Ecto neural progenitor cell (in vitro differentiated cells): ENCODE measurements at regions not wholly inside any gene's neighbourhood (a gene's known extent, or its start where the extent isn't known, plus 50 kb on each side); places are given as distances from the start of the nearest gene placed in this dataset.

Experiments used
- DNase-seq: peaks from one replicate; pipeline ENCODE4 v3.0.0-alpha.2; 2018; ENCODE audit warnings: low spot score

DNA sequence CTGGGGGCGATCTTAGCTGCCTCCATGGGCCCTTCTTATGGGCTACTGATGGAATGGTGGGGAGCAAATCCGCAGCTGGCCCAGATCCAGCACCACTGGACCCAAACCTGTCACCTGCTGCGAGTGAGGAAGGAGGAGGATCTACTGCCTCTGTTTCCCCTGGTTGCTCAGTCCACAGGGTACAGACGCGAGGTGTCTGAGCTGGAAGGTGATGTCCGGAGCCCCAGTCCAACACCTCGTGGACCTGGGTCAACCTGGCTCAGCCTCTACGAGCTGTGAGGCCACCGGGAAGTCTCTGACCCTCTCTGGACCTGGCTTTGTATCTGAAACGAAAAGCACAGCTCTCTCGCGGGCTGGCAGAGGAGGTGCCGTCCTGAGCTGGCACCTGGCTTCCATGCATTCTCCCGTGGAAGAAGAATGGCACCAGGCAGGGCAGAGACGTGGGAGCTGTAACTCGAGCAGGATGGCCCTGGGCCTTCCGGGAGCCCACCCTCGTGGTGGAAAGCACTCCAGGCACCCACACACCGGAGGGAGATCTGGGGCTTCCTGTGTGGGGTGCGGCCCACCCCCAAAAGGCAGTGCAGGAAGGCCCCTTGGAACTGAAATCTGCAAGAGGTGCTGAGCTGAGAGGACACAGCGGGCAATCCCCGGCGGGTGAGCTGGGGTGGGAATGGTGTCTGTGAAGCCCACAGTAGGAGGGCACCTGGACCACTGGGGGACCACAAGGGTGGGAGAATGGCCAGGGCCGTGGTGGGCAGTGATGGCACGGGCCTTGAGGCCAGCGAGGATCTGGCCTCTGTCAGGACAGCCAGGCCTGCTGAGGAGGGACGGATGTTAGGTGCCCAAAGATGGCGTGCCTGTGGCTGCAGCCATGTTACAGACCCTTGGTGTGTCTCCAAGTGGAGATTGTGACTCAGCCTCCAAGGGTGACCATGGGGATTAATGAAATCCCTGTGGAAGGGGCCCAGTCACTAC is 133.4 kb downstream of the OLFM1 start:
- no peak for DNase-seq

- DNase-seq, result no peak
Observed at GRCh38 chr9:135221576-135221950, 134.1 kb downstream of the OLFM1 start.

DNA sequence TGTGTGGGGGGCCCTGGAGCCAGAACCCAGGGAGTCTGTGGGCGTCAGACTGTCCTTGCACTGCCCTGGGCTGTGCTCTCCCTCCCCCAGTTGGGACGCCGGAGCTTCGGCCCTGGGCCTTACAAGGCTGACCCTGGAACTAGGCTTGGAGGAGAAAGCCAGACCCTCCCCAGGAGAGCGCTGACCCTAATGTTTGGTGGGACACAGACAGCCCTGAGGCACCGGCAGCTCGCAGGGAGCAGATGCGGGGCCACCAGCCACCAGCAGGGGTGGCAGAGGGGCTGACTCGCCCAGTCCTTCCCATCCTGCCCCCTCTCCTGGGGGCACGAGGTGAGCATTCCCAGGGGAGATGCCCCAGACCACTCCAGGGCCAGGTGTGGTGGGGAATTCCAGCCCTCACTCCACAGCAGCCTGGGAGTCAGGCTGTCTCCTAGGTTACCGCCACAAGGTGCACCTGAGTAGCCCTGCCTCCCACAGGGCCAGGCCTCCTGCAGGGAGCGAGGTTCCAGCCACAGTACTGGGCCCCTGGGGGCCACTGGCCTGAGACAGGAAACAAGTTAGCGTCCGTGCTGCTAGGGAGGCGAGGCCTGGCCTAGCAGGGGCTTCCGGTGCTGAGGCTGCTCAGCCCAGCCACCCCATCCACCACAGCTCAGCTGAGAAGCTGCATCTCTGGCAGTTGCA is 134.6 kb downstream of the OLFM1 start:
- no peak for DNase-seq

GRCh38 chr9:135222881-135223760 is 135.7 kb downstream of the OLFM1 start:
- no peak for DNase-seq

DNA sequence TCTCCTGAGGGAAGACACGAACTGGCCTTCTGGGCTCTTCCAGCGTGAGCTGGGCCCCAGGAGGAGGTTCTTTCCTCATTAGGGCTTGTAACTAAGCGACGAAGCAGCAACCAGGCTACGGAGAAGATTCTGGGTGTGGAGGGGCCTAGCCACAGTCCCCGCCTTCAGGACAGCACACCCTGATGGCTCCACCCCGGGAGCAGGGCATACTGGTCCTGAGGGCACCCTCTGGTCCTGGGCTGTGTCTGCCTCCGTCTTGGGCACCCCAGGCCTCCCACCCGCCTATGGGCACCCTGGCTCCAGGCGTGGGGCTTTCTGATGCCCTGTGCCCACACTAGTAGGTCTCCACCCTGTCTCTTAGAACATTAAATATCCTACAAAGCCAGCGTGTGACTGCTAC is 136.4 kb downstream of the OLFM1 start:
- no peak for DNase-seq

GRCh38 chr9:135224286-135224877 is 136.9 kb downstream of the OLFM1 start:
- DNase-seq, result no peak

DNA sequence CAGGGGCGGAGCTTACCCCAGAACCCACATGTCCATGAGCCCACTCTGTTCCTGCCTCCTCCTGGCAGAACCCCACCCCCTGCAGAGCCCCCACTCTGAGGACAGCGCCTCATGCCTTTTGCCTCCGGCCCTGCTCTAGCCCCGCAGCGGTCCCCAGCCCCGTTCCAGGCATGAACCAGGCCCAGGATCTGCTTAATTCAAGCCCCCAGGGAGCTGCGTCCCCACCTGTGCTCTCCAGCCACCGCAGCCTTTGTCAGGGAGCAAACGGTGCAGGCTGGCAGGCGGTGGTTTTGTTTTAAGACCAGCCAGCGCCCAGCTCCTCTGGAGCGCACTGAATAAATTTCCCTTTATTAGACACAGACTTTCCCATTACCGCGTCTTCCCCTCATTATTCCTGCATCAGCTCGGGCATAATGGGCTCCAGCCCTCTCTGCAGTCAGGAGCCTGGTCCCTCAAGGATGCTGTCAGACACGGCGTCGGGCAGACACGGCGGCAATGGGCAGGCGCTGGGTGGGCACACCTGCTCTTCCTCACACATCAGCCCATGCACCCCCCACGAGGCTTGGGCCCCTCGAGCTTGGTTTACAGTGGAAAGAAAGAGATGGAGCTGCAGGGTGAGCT is 137.6 kb downstream of the OLFM1 start:
- DNase-seq, result no peak

- no peak for DNase-seq
Observed at GRCh38 chr9:135225619-135226228, 138.3 kb downstream of the OLFM1 start.

DNA sequence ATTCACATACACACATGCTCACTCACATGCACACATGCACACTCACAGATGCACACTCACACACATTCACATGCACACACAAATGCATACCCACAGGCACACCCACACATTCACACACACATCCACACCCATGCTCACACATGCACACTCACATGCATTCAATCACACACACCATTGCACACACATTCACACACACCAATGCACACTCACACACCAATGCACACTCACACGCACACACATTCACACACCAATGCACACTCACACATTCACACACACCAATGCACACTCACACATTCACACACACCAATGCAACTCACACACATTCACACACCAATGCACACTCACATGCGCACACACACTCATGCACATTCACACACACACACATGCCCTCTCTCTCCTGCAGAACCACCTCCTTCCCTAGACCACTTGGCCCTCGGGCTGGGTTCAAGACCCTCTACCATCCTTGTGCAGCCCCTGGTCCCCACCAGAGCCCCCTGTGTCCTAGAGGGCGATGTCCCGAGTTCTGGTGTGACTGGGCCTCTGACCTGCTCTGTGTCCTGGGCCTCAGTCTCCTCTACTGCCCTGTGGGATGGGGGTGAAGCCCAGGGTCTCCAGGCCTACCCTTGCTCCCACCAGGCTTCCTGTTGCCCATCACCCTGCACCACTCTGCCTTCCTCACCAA is 139.0 kb downstream of the OLFM1 start:
- DNase-seq, result no peak

DNA sequence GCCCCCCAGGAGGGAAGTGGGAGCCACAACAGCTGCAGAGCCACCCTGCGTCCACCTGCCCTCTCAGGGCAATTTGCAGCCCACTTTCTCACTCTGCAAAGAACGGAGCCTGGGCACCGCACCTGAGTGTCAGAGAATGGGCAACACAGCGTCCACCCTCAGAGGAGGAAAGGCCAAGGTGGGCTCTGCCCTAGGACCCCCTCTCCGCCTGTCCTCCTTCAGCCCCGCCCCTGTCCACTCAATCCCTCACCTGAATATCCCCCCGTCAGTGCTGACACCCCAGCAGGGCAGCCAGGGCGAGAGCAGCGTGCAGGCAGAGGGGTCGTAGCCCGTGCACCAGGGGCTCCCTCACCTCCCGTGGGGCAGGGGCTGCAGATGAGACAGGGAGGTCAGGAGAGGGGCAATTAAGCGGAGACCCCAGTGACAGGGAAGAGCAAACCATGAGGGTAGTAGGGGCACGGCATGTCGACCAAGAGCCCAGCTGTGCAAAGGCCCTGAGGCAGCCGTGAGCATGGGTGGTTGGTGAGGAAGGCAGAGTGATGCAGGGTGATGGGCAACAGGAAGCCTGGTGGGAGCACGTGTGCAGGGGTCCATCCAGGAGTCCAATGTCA is 140.3 kb downstream of the OLFM1 start:
- no peak for DNase-seq

DNA sequence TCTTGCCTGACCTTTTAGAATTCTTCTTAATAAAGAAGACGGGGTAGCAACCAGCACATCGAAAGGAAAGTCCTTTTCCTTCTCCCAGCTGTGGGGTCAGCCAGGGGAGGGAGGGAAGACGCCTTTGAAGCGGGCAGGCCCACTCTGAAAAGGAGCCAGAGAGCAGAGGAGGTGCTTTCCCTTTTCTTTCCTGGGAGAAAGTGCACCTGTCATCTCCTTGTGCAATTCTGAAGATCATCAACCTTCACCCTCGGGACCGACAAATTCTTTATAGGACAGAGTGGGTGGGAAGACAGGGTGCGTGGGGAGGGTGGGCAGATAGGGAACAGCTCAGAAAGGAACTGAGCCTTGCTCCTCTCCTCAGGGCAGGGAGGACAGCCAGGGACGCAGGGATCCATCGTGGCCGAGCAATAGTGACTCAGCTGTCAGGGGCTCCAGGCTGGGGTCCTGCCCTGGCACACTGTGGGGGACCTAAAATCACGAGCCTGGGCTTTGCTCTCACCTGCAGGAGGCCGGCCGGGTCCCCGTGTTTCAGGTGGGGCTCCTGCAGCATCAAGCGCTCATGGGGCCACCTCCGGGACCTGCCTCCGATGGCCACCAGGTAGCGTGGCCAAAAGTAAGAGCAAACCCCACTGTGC is 141.0 kb downstream of the OLFM1 start:
- DNase-seq, result no peak

- no peak for DNase-seq
Observed at GRCh38 chr9:135228983-135229625, 141.6 kb downstream of the OLFM1 start.

DNA sequence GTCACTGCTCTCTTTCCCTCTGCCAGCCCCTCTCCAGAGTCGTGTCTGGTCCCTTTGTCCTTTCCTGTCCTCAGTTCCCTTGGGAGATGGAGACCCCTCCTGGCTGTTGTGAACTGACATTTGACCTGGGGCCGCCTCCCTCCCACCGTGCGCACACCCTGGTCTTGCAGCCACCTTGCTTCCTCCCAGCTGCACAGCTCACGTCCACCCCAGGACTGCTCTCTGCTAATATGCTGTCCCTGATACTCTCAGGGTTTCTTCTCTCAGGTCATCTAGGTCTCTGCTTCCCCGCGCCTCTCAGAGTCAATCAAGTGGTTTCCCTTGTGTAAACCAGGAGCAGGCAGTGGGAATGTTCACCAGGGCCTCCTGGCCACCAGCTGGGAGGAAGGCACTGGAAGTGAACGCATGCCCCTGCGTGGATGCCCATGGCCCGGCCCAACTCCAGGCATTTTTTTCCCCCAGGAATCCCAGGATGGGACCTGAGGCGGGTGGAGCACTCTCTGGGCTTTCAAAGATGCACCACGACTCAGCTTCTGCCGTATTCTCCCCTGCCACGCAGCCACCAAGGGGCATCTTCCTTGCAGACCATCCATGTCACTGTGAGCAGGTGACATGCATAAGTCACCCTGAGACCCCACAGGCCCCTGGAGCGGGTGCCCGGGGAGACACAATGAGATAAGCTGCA is 142.4 kb downstream of the OLFM1 start:
- no peak for DNase-seq

GRCh38 chr9:135230386-135230765 is 142.9 kb downstream of the OLFM1 start:
- DNase-seq, result no peak

GRCh38 chr9:135230817-135231520 is 143.5 kb downstream of the OLFM1 start:
- no peak for DNase-seq

DNA sequence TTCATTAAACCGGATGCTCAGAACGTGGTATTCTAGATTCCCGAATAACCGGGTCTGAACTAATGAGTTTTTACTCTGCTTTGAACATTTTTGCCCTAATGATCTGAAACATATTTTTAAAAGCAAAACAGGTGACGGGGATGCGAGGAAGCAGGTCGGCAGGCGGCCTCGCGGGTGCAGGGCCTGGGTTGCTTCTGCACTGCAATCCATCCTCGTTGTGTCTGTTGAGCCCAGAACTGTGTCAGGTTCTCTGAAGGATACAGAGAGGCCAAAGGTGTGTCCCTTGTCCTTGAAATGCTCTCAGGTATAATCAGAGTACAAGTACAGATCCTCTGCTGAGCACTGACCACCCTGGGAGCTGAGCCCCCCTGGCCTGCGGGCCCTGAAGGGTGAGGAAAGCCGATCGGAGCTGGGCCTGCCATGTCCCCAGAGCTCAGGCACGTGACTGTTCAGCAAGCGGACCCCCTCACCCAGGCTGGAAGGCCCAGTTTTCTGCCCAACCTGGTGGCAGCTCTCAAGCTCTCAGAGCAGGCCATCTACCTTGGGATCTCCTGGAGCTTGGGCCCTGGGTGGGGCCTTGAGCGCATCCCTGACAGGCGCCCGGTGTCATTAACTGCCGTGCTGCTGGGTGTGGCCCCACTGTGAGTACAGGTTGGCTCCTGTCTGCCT is 151.8 kb downstream of the OLFM1 start:
- DNase-seq, result no peak

- no peak for DNase-seq
Observed at GRCh38 chr9:135239769-135240141, 152.3 kb downstream of the OLFM1 start.
